IMR-90 (cell line): ENCODE measurements at regions not wholly inside any gene's neighbourhood (a gene's known extent, or its start where the extent isn't known, plus 50 kb on each side); places are given as distances from the start of the nearest gene placed in this dataset.

Source experiments
- ATAC-seq: fragments of 200-7000 bp; cut with Tn5 transposase; 2 replicates; pipeline ENCODE4 v1.9.1; 2020; ENCODE audit warnings: low read depth, mild to moderate bottlenecking, moderate library complexity
- BruUV-seq: library from RNA; stranded (reverse); fragments of 400-500 nt; replicated peaks from 2 replicates; lab custom pipeline; 2021; lab: Mats Ljungman, UMichigan
- CTCF ChIA-PET: fragments of 300-600 bp; formaldehyde crosslinking; extraction: SDS; loops from one replicate; lab custom pipeline; 2021; ENCODE audit warnings: antibody characterized with exemption; lab: Yijun Ruan, JAX
- POLR2A ChIA-PET: fragments of 300-600 bp; sonication (Branson Sonifier 250); formaldehyde crosslinking; loops from one replicate; lab custom pipeline; 2022; ENCODE audit warnings: antibody characterized with exemption; ENCODE audit not compliant: unreplicated experiment; lab: Charles Lee
- DNase-seq: peaks from one replicate; pipeline ENCODE4 v3.0.0; 2013
- H2AFZ ChIP-seq: replicated peaks from 2 replicates; pipeline ENCODE3; 2013; ENCODE audit warnings: low read length, mild to moderate bottlenecking; ENCODE audit not compliant: poor library complexity
- H2AK5ac ChIP-seq: 2 replicates; pipeline ENCODE4 v1.6.1; 2013; ENCODE audit warnings: low read depth, low read length, inconsistent platforms
- H2AK9ac ChIP-seq: replicated peaks from 2 replicates; pipeline ENCODE3; 2013; ENCODE audit warnings: mild to moderate bottlenecking, low read depth, low read length, moderate library complexity; ENCODE audit not compliant: poor library complexity
- H2BK120ac ChIP-seq: 2 replicates; pipeline ENCODE4 v1.6.1; 2013; ENCODE audit warnings: low read depth, low read length, inconsistent platforms
- H2BK15ac ChIP-seq: 3 replicates; pipeline ENCODE4 v1.6.1; 2013; ENCODE audit warnings: low read depth, low read length, inconsistent platforms
- H2BK20ac ChIP-seq: 2 replicates; pipeline ENCODE4 v1.6.1; 2013; ENCODE audit warnings: low read depth, mild to moderate bottlenecking, inconsistent platforms, low read length, moderate library complexity
- H2BK5ac ChIP-seq: 2 replicates; pipeline ENCODE4 v1.6.1; 2013; ENCODE audit warnings: mild to moderate bottlenecking, low read depth, low read length, inconsistent platforms; ENCODE audit not compliant: poor library complexity, severe bottlenecking
- H3K14ac ChIP-seq: replicated peaks from 2 replicates; pipeline ENCODE4 v1.6.1; 2013; ENCODE audit warnings: low read depth, low read length, inconsistent platforms
- H3K18ac ChIP-seq: 2 replicates; pipeline ENCODE4 v1.6.1; 2013; ENCODE audit warnings: low read depth, low read length, control low read depth
- H3K23ac ChIP-seq: 2 replicates; pipeline ENCODE4 v1.6.1; 2013; ENCODE audit warnings: low read depth, low read length, inconsistent platforms
- H3K27ac ChIP-seq: 2 replicates; pipeline ENCODE4 v1.5.1; 2013; ENCODE audit warnings: mild to moderate bottlenecking, control low read depth, low read length; ENCODE audit not compliant: insufficient read depth
- H3K27me3 ChIP-seq: 2 replicates; pipeline ENCODE4 v1.6.1; 2013; ENCODE audit warnings: low read length; ENCODE audit not compliant: control insufficient read depth, insufficient read depth
- H3K36me3 ChIP-seq: 2 replicates; pipeline ENCODE4 v1.6.1; 2013; ENCODE audit warnings: low read length, mixed read lengths; ENCODE audit not compliant: control insufficient read depth, insufficient read depth
- H3K4ac ChIP-seq: 2 replicates; pipeline ENCODE4 v1.6.1; 2013; ENCODE audit warnings: low read depth, low read length, inconsistent platforms
- H3K4me1 ChIP-seq: 2 replicates; pipeline ENCODE4 v1.6.1; 2013; ENCODE audit warnings: low read length, mixed read lengths; ENCODE audit not compliant: control insufficient read depth, insufficient read depth
- H3K4me2 ChIP-seq: 2 replicates; pipeline ENCODE4 v1.6.1; 2013; ENCODE audit warnings: low read depth, mild to moderate bottlenecking, control low read depth, low read length, moderate library complexity
- H3K4me3 ChIP-seq: 2 replicates; pipeline ENCODE4 v1.5.1; 2013; ENCODE audit warnings: low read depth, mild to moderate bottlenecking, control low read depth, low read length, moderate library complexity; ENCODE audit not compliant: insufficient read depth
- H3K56ac ChIP-seq: 2 replicates; pipeline ENCODE4 v1.6.1; 2013; ENCODE audit warnings: low read length, inconsistent platforms; ENCODE audit not compliant: insufficient read depth; ENCODE audit errors: extremely low read depth
- H3K79me1 ChIP-seq, 2 experiments: 2 replicates each; pipeline ENCODE4 v1.6.1; 2013; ENCODE audit warnings: low read length in 2 of 2, inconsistent platforms in 1 of 2, low read depth in 1 of 2
- H3K9ac ChIP-seq: 2 replicates; pipeline ENCODE4 v1.6.1; 2013; ENCODE audit warnings: low read depth, low read length, control low read depth
- H3K9me1 ChIP-seq: 2 replicates; pipeline ENCODE4 v1.6.1; 2013; ENCODE audit warnings: low read length, inconsistent platforms; ENCODE audit not compliant: insufficient read depth
- H3K9me3 ChIP-seq: 2 replicates; pipeline ENCODE4 v1.6.1; 2013; ENCODE audit warnings: low read length; ENCODE audit not compliant: control insufficient read depth, insufficient read depth
- H4K20me1 ChIP-seq: 2 replicates; pipeline ENCODE4 v1.6.1; 2013; ENCODE audit warnings: low read length, inconsistent platforms; ENCODE audit not compliant: insufficient read depth
- H4K5ac ChIP-seq: 2 replicates; pipeline ENCODE4 v1.6.1; 2013; ENCODE audit warnings: mild to moderate bottlenecking, low read depth, low read length, control low read depth
- H4K8ac ChIP-seq, 2 experiments: 2 replicates each; pipeline ENCODE4 v1.6.1; 2013; ENCODE audit warnings: low read depth in 2 of 2, low read length in 2 of 2, control low read depth in 1 of 2, inconsistent platforms in 1 of 2
- H4K91ac ChIP-seq: 2 replicates; pipeline ENCODE4 v1.6.1; 2013; ENCODE audit warnings: low read depth, low read length, inconsistent platforms; ENCODE audit not compliant: insufficient read depth
- NFE2L2 ChIP-seq: fragments of 150-350 bp; IDR thresholded peaks from 2 replicates; pipeline ENCODE4 v1.6.1; 2016; ENCODE audit warnings: low read depth, mild to moderate bottlenecking, low read length
- RFX5 ChIP-seq: IDR thresholded peaks from 2 replicates; pipeline ENCODE4 v1.8.0; 2012; ENCODE audit warnings: low read depth, mild to moderate bottlenecking, low read length, moderate library complexity
- WGBS, 2 experiments: methylation state at CpG; one replicate each; pipeline versions ENCODE4 v1.1.5 to v1.1.7; 2013; ENCODE audit warnings: missing lambda C conversion rate in 2 of 2; ENCODE audit not compliant: insufficient read length in 1 of 2; ENCODE audit errors: extremely low coverage in 2 of 2; 5-methylcytosine and 5-hydroxymethylcytosine counted together
- dilution Hi-C: fragments of 300-500 bp; cut with HindIII; formaldehyde crosslinking; loops from one replicate; pipeline ENCODE4 v1.14.3; 2018; ENCODE audit warnings: low sequenced_read_pairs; ENCODE audit not compliant: unreplicated experiment
- in situ Hi-C: fragments of 300-500 bp; cut with MboI; formaldehyde crosslinking; loops from 3 replicates; pipeline ENCODE4 v1.14.3; 2019; ENCODE audit warnings: low sequenced_read_pairs, inconsistent platforms, mixed read lengths
- intact Hi-C: fragments of 100-400 bp; cut with micrococcal nuclease; formaldehyde crosslinking; loops from 2 replicates; pipeline ENCODE4 v1.10.0; 2022
- TF ChIP-seq, protein P1 (sequence below): fragments of 150-350 bp; IDR thresholded peaks from 2 replicates; pipeline ENCODE4 v1.6.1; 2017; ENCODE audit warnings: mild to moderate bottlenecking, antibody characterized with exemption, low read length, low read depth

DNA sequence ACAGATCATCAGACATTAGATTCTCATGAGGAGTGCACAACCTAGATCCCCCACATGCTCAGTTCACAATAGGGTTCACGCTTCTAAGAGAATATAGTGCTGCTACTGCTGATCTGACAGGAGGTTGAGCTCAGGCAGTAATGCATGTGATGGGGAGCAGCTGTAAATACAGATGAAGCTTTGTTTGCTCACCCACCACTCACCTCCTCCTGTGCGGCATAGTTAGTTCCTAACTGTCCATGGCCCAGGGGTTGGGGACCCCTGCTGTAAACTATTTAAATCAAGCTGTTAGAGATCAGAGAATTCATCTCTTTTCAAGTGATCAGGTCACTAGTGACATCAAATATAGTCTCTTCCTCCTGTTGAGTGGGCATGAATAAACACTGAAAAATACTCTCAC lies 88.8 kb upstream of the ACVR2A start:
- ATAC-seq = no peak
- Histone ChIP-seq H4K91ac (no peak overlapping the region), H3K27me3 (no peaks in the 10 kb centered on the region), H3K79me1 (no peaks in the 10 kb centered on the region), H3K4me3 (no peak overlapping the region), H4K5ac (no peak overlapping the region), H3K27ac (no peak overlapping the region), H2AK9ac (no peak overlapping the region), H2BK5ac (no peak overlapping the region), H3K23ac (no peak overlapping the region), H2AK5ac (no peak overlapping the region), H3K9me1 (no peaks in the 10 kb centered on the region), H3K14ac (no peak overlapping the region), H3K4me1 (no peaks in the 10 kb centered on the region), H2AFZ (no peak overlapping the region), H3K4me2 (no peak overlapping the region), H3K36me3 (no peaks in the 10 kb centered on the region), H4K20me1 (no peaks in the 10 kb centered on the region), H3K4ac (no peak overlapping the region), H2BK120ac (no peak overlapping the region), H3K9ac (no peak overlapping the region), H4K8ac (no peak overlapping the region), H2BK15ac (no peak overlapping the region), H2BK20ac (no peak overlapping the region), H3K9me3 (no peaks in the 10 kb centered on the region), H3K56ac (no peak overlapping the region), H3K18ac (no peak overlapping the region)
- ChIA-PET POLR2A (no interaction called here), CTCF (no interaction called here)
- dilution Hi-C loops (no loop called here), intact Hi-C loops (no loop called here), in situ Hi-C loops (no loop called here)
- no TSS peak for BruUV-seq
- no CpG with 5 or more reads among the region's 2 CpGs for WGBS, 2 experiments
- TF ChIP-seq RFX5 (no peak), NFE2L2 (no peak)
- TF ChIP-seq, protein P1, sequence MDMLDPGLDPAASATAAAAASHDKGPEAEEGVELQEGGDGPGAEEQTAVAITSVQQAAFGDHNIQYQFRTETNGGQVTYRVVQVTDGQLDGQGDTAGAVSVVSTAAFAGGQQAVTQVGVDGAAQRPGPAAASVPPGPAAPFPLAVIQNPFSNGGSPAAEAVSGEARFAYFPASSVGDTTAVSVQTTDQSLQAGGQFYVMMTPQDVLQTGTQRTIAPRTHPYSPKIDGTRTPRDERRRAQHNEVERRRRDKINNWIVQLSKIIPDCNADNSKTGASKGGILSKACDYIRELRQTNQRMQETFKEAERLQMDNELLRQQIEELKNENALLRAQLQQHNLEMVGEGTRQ = no peak
- DNase-seq = no peak
